ENCODE measurements at regions not wholly inside any gene's neighbourhood (a gene's known extent, or its start where the extent isn't known, plus 50 kb on each side); places are given as distances from the start of the nearest gene placed in this dataset.

- TF ChIP-seq CTCF (conservative IDR thresholded peaks at IDR 0.05 in 1 of 2, IDR thresholded peaks at IDR 0.05 in 1 of 2; ENCODE audit: extremely low read depth in 1 of 2, insufficient read depth in 1 of 2, low read depth in 1 of 2, low read length in 2 of 2) (no peak), EZH2 (IDR thresholded peaks at IDR 0.05; ENCODE audit: borderline replicate concordance, low read length) (no peak)
Measured at GRCh38 chr1:56084246-56084645, 495.1 kb downstream of the PLPP3 start.

Measured in mammary epithelial cell (primary cell).